ENCODE measurements at regions not wholly inside any gene's neighbourhood (a gene's known extent, or its start where the extent isn't known, plus 50 kb on each side); places are given as distances from the start of the nearest gene placed in this dataset.
A peak's percentile ranks its signal among the peaks of the same experiment; 100 is the strongest.

DNA sequence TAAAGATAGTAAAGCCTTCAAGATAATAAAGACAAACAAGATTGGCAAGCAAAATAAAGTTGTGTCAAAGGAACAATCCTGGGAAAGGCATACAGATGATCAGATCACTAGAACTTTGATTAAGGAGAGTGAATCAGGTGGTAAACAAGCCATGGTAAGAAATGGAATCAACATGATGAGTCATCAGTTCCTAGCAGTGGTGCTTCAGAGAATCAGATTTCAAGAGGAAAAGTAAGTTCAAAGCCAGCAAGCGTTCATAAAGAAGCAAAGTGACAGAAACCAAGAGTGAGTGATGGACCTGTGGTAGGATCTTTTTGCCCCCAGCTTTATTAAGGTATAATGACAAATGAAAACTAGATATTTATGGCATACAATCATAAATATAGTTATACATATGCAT lies 340.4 kb downstream of the TPBG start:
- no peaks in the 10 kb centered on the region for H3K36me3 ChIP-seq
- no peak for DNase-seq
- no peaks in the 10 kb centered on the region for H3K9me3 ChIP-seq
- no peak overlapping the region for H3K4me3 ChIP-seq
- no peaks in the 10 kb centered on the region for H3K27me3 ChIP-seq
- intact Hi-C loops (cut with DNase I), result no loop called here
- ATAC-seq, result no peak
- no peaks in the 10 kb centered on the region for H3K4me1 ChIP-seq
- H3K27ac ChIP-seq, result no peak overlapping the region
- no peak for TF ChIP-seq CTCF (IDR thresholded peaks at IDR 0.05)

DNA sequence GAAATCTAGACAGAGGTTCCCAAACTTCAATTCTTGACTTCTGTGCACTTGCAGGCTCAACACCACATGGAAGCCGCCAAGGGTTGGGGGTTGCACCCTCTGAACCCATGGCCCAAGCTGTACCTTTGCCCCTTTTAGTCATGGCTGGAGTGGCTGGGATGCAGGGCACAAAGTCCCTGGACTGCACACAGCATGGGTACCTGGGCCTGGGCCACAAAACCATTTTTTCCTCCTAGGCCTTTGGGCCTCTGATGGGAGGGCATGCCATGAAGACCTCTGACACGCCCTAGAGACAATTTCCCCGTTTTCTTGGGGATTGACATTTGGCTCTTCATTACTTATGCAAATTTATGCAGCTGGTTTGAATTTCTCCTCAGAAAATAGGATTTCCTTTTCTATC lies 342.0 kb downstream of the TPBG start:
- intact Hi-C loops (cut with DNase I), result no loop called here

GRCh38 chr6:82711105-82711827 lies 347.6 kb downstream of the TPBG start:
- TF ChIP-seq CTCF (IDR thresholded peaks at IDR 0.05), result no peak
- ATAC-seq, result no peak
- Histone ChIP-seq H3K36me3 (no peaks in the 10 kb centered on the region), H3K9me3 (no peaks in the 10 kb centered on the region), H3K27me3 (no peaks in the 10 kb centered on the region), H3K27ac (no peak overlapping the region), H3K4me3 (no peak overlapping the region), H3K4me1 (no peaks in the 10 kb centered on the region)
- no peak for DNase-seq
- intact Hi-C loops (cut with DNase I), result no loop called here

More for the DNA sequence above, 342.0 kb downstream of the TPBG start:
- ATAC-seq (no peak), DNase-seq (no peak)
- TF ChIP-seq CTCF (IDR thresholded peaks at IDR 0.05), result no peak
- Histone ChIP-seq H3K27me3 (no peaks in the 10 kb centered on the region), H3K4me1 (no peaks in the 10 kb centered on the region), H3K9me3 (no peaks in the 10 kb centered on the region), H3K4me3 (no peak overlapping the region), H3K27ac (no peak overlapping the region), H3K36me3 (no peaks in the 10 kb centered on the region)

DNA sequence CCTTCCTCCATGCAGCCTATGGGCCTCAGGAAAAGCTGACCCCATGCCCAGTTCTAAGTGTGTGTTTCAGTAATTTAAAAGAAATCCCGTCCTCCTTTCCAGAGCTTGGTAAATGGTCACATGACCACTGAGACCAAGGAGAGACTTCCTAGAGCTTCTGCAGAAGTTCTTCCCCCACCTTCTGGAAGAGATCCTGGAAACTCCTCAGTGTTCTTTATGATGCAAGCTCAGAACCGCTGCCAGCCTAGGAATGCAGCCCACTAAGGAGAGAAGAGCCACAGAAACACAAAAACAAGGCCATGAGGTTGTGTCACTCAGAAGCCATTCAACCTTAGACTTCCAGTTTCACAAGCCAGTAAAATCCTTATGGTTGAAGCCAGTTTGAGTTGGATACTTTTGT lies 348.4 kb downstream of the TPBG start:
- Histone ChIP-seq H3K27ac (no peak overlapping the region), H3K4me3 (no peak overlapping the region), H3K36me3 (no peaks in the 10 kb centered on the region), H3K27me3 (no peaks in the 10 kb centered on the region), H3K4me1 (no peaks in the 10 kb centered on the region), H3K9me3 (no peaks in the 10 kb centered on the region)
- DNase-seq (no peak), ATAC-seq (no peak)
- TF ChIP-seq CTCF (IDR thresholded peaks at IDR 0.05), result no peak
- intact Hi-C loops (cut with DNase I), result no loop called here

DNA sequence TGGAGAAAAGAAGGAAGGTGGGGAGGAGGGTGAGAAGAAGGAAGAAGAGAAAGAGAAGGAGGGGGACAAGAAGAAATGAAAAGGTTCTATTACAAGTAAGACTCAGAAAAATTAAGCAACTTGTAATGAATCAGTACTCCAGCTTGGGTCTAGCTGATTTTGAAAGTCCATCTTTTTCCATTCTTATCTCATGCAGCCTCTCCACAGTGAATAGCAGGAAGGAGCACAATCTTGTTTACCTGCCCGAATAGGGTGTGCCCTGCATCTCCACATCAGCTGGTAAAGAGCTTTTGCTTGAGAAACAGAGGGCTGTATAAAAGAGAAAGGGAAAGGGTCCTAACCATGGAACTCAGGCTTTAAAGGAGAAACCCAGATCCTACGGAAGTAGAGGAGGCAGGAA lies 348.8 kb downstream of the TPBG start:
- no peak overlapping the region for H3K4me3 ChIP-seq
- intact Hi-C loops (cut with DNase I), result no loop called here
- no peaks in the 10 kb centered on the region for H3K27me3 ChIP-seq
- no peak for ATAC-seq
- H3K4me1 ChIP-seq, result no peaks in the 10 kb centered on the region
- no peak for TF ChIP-seq CTCF (IDR thresholded peaks at IDR 0.05)
- DNase-seq, result no peak
- no peaks in the 10 kb centered on the region for H3K9me3 ChIP-seq
- H3K27ac ChIP-seq, result no peak overlapping the region
- no peaks in the 10 kb centered on the region for H3K36me3 ChIP-seq

- Histone ChIP-seq H3K36me3 (no peaks in the 10 kb centered on the region), H3K27me3 (no peaks in the 10 kb centered on the region), H3K4me1 (no peaks in the 10 kb centered on the region), H3K9me3 (no peaks in the 10 kb centered on the region), H3K27ac (no peak overlapping the region), H3K4me3 (no peak overlapping the region)
- TF ChIP-seq CTCF (IDR thresholded peaks at IDR 0.05), result peak; percentile 26
- no peak for DNase-seq
- intact Hi-C loops (cut with DNase I), result no loop called here
- ATAC-seq, result no peak
Measured at GRCh38 chr6:82712826-82713225, 349.2 kb downstream of the TPBG start.
